VCaP (cell line): ENCODE measurements at regions not wholly inside any gene's neighbourhood (a gene's known extent, or its start where the extent isn't known, plus 50 kb on each side); places are given as distances from the start of the nearest gene placed in this dataset.

Experiments used
- H3K27ac ChIP-seq: fragments of 450-650 bp; 2 replicates; pipeline ENCODE4 v1.5.1; 2017
- CTCF ChIP-seq: fragments of 450-650 bp; conservative IDR thresholded peaks from 2 replicates; pipeline ENCODE4 v1.5.1; 2017; ENCODE audit warnings: mild to moderate bottlenecking, moderate library complexity

DNA sequence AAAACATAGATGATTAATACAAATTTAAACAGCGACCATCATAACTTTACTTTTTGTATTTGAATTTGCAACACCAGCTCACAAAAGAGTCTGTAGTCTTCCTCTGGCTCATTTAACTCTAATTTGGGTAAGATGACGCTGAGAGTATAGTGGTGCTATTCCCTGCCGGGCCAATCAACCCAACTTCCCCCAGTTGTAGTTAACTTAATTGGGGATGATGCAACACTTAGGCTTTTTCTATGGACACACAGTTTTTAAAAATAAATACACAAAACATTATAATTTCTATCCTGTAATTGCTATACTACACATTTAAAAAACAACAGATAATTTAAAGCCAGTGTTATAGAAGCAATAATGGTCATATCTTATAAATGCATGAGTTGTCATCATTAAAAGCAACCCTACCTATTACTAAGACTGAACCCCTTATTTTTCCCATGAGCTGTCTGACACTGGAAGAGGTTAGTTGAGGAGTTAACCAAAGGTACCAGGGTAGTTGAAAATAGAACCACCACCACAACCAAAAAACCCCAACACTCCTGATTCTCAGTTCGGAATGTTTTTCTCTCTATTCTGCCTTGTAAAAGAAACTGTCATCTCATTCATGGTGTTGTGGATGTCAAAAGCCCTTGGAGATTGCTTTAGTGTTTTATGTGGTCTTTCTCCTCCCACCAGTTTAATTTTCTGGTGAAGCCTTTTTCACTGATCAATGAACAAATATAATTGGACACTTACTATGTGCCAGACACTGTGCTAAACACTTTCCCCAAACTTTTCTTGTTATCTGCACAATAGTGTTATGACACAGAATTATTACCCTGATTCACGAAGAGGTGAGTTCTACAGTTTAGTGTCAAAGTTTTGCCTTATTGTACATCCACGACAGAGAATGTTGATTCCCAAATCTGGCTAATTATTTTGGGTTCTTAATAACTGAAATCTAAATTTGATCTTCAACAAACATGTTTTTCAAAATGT is 61.5 kb upstream of the RAPGEF2 start:
- TF ChIP-seq CTCF: no peak
- no peak overlapping the region for H3K27ac ChIP-seq

DNA sequence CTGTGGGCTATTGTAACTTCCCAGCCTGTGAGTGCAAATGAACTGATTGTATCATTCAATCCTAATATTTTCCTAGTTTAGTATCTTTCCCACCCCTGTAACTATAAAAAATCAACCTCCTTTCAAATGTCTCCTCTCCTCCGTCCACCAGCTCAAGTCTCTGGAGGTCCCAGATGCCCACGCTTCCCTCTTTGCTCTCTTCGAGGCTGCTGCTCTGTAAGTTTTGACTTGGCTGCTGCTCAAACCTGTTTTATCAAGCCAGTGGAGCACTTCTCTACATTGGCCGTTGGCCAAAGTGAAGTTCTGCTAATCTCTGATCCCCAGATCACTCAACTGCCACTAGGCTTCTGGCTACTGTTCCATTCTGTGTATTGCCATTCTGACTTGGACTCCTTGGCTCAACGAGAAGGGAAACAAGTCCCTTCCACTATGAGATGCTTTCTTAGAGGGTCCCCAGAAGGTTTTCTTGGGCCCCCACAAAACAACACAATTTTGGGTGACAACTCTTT is 60.7 kb upstream of the RAPGEF2 start:
- no peak for TF ChIP-seq CTCF

GRCh38 chr4:159042868-159043267 is 60.0 kb upstream of the RAPGEF2 start:
- no peak for TF ChIP-seq CTCF
- no peak overlapping the region for H3K27ac ChIP-seq

More for the DNA sequence above, 60.7 kb upstream of the RAPGEF2 start:
- H3K27ac ChIP-seq: no peak overlapping the region

DNA sequence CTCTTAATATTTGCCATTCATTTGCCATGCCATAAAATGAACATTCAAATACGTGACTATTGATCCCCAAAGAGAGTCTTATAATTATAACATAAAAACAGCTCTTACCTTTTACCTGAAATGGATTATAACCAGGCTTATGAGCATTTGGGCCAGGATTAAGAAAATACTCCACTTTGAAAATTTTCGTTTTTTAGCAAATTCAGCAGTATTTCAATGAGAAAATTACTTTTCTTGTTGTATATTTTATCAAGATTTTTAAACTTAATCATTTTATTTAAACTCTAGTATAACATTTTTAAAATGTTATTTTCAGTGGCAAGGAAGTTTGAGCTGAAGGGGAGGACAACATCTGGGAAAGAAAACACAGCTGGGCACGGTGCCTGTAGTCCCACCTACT is 59.0 kb upstream of the RAPGEF2 start:
- no peak overlapping the region for H3K27ac ChIP-seq
- no peak for TF ChIP-seq CTCF

GRCh38 chr4:159045321-159045720 is 57.6 kb upstream of the RAPGEF2 start:
- TF ChIP-seq CTCF: no peak
- H3K27ac ChIP-seq: no peak overlapping the region

DNA sequence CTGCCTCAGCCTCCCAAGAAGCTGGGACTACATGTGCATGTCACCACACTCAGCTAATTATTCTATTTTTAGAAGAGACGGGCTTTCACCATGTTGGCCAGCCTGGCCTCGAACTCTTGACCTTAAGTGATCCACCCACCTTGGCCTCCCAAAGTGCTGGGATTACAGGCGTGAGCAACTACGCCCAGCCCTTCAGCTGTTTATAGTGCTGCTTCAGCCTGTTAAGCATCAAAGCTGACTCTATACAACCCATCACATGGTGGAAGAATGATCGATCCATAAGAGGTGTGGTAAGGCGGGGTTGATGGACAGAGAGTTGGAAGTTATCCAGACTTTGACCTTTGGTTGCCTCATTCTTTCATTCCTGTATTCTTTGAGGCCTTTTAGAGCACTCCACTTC is 56.2 kb upstream of the RAPGEF2 start:
- no peak overlapping the region for H3K27ac ChIP-seq
- TF ChIP-seq CTCF: no peak

GRCh38 chr4:159047478-159048165 is 55.3 kb upstream of the RAPGEF2 start:
- H3K27ac ChIP-seq: peak overlapping the region; percentile 56

More at GRCh38 chr4:159047478-159048165, 55.3 kb upstream of the RAPGEF2 start:
- no peak for TF ChIP-seq CTCF
